T-cell (primary cell): ENCODE measurements at regions not wholly inside any gene's neighbourhood (a gene's known extent, or its start where the extent isn't known, plus 50 kb on each side); places are given as distances from the start of the nearest gene placed in this dataset.

ENCODE experiments used
- ATAC-seq, 4 experiments: fragments of 200-7000 bp in 3 of 4; fragments of 150-1000 bp in 1 of 4; cut with Tn5 transposase; replicated peaks in 1 of 4; 1 replicate in 3 of 4; 2 replicates in 1 of 4; pipeline ENCODE4 v1.10.0; 2021; ENCODE audit warnings: moderate library complexity in 3 of 4, mild to moderate bottlenecking in 2 of 4, moderate number of reproducible peaks in 1 of 4
- CTCF ChIA-PET, 2 donors: fragments of 300-600 bp; sonication (Branson Sonifier 250); formaldehyde crosslinking; loops; one replicate each; lab custom pipeline; 2022; ENCODE audit warnings: antibody characterized with exemption in 2 of 2; lab: Charles Lee
- POLR2A ChIA-PET, 2 donors: fragments of 300-600 bp; sonication (Branson Sonifier 250); formaldehyde crosslinking; loops; one replicate each; lab custom pipeline; 2022; ENCODE audit warnings: antibody characterized with exemption in 2 of 2; lab: Charles Lee
- DNase-seq, 35 experiments: peaks; one replicate each; pipeline versions ENCODE4 v3.0.0 to v3.0.0-alpha.2; 2013 to 2023
- H3K27ac ChIP-seq: one replicate; pipeline ENCODE4 v1.5.1; 2013; ENCODE audit warnings: low read length
- H3K27me3 ChIP-seq, 2 experiments: replicated peaks in 1 of 2; 1 replicate in 1 of 2; 2 replicates in 1 of 2; pipeline versions ENCODE4 v1.6.1 to v1.7.0; 2013; ENCODE audit warnings: low read length in 1 of 2, mixed read lengths in 1 of 2; ENCODE audit not compliant: control insufficient read depth in 2 of 2, insufficient read depth in 2 of 2; ENCODE audit errors: extremely low read depth in 1 of 2
- H3K36me3 ChIP-seq, 2 donors: 1 replicate in 1 of 2; 2 replicates in 1 of 2; pipeline versions ENCODE4 v1.6.1 to v1.7.0; 2013; ENCODE audit warnings: low read length in 1 of 2; ENCODE audit not compliant: control insufficient read depth in 2 of 2, insufficient read depth in 1 of 2; ENCODE audit errors: extremely low read depth in 1 of 2
- H3K4me1 ChIP-seq, 2 experiments: 1 replicate in 1 of 2; 2 replicates in 1 of 2; pipeline versions ENCODE4 v1.6.1 to v1.7.0; 2013; ENCODE audit warnings: low read length in 2 of 2, mixed read lengths in 1 of 2; ENCODE audit not compliant: insufficient read depth in 2 of 2, control insufficient read depth in 1 of 2; ENCODE audit errors: extremely low read depth in 1 of 2
- H3K4me3 ChIP-seq, 2 donors: 1 replicate in 1 of 2; 2 replicates in 1 of 2; pipeline versions ENCODE4 v1.5.1 to v1.7.0; 2013; ENCODE audit warnings: mild to moderate bottlenecking in 2 of 2, low read length in 1 of 2, moderate library complexity in 1 of 2; ENCODE audit not compliant: control insufficient read depth in 1 of 2; ENCODE audit errors: extremely low read depth in 1 of 2
- H3K9me3 ChIP-seq: 2 replicates; pipeline ENCODE4 v1.7.0; 2013
- H3K27ac Mint-ChIP-seq, 2 donors: one replicate each; pipeline ENCODE4 v1.8.0; 2020 to 2021; ENCODE audit warnings: mild to moderate bottlenecking in 2 of 2, mixed read lengths in 2 of 2
- H3K27me3 Mint-ChIP-seq, 2 donors: one replicate each; pipeline ENCODE4 v1.8.0; 2021 to 2022; ENCODE audit warnings: mixed read lengths in 2 of 2
- H3K36me3 Mint-ChIP-seq: one replicate; pipeline ENCODE4 v1.8.0; 2021; ENCODE audit warnings: mixed read lengths
- H3K4me1 Mint-ChIP-seq, 3 donors: one replicate each; pipeline ENCODE4 v1.8.0; 2020 to 2022; ENCODE audit warnings: mixed read lengths in 3 of 3, mild to moderate bottlenecking in 1 of 3
- H3K4me3 Mint-ChIP-seq, 3 donors: one replicate each; pipeline ENCODE4 v1.8.0; 2020 to 2022; ENCODE audit warnings: mild to moderate bottlenecking in 3 of 3, mixed read lengths in 3 of 3, moderate library complexity in 3 of 3
- H3K9me3 Mint-ChIP-seq, 3 donors: one replicate each; pipeline ENCODE4 v1.8.0; 2020 to 2022; ENCODE audit warnings: mixed read lengths in 3 of 3
- WGBS: methylation state at CpG from one replicate; pipeline ENCODE4 v1.1.5; 2013; ENCODE audit warnings: missing lambda C conversion rate; ENCODE audit not compliant: insufficient coverage; 5-methylcytosine and 5-hydroxymethylcytosine counted together

DNA sequence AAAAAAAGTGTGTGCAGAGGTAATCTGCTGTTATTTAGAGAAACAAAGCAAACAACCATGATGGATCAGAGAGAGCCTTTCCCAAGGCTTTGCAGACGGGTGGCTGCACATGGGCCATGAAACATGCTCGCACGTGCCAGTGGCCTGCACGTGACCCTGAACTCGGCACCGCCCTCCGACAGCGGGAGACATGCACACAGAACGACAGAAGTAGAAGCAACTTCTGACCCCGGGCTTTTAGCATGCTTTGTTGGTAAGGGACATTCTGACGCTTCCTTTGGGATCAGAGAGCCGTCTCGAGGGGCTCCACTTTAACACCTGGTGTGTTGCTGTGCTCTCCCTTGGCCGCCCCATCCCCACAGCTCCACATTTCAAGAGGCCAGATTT lies 112.5 kb downstream of the KCNF1 start:
- no peaks in the 10 kb centered on the region for H3K9me3 Mint-ChIP-seq
- ATAC-seq (no peak), DNase-seq (no peak)
- no peaks in the 10 kb centered on the region for H3K36me3 ChIP-seq
- H3K4me1 Mint-ChIP-seq, result no peaks in the 10 kb centered on the region
- no peak overlapping the region for H3K4me3 ChIP-seq
- H3K27me3 ChIP-seq, result peaks cover 0 to 17% of the 10 kb centered on the region in 2 experiments
- H3K4me3 Mint-ChIP-seq, result no peak overlapping the region
- POLR2A ChIA-PET, result no interaction called here
- H3K36me3 Mint-ChIP-seq, result no peaks in the 10 kb centered on the region
- H3K27ac Mint-ChIP-seq, result no peak overlapping the region
- H3K4me1 ChIP-seq, result no peaks in the 10 kb centered on the region
- peaks cover 3 to 10% of the 10 kb centered on the region in 2 donors for H3K27me3 Mint-ChIP-seq
- CTCF ChIA-PET, result no interaction called here
- WGBS, result 70% methylated on average over 8 of the region's 14 CpGs
- H3K27ac ChIP-seq, result no peak overlapping the region
- H3K9me3 ChIP-seq, result no peaks in the 10 kb centered on the region

DNA sequence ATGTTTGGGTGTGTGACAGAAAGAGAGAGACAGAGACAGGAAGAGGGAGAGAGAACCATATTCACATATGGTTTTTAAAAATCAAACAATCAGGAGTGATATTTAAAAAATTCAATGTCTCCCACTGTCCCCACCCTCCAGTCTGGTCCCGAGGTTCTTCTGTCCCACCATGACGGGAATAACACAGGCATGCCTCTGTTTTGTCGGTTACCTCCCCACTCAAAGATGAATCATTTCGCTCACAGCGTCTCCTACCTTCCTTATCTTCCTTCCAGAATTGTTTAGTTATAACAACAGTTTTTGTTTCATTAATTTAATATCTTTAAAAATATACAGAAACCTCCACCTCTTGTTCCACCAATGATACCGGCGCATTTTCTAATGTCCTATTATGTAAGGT lies 113.0 kb downstream of the KCNF1 start:
- peaks cover 3 to 12% of the 10 kb centered on the region in 2 donors for H3K27me3 Mint-ChIP-seq
- no peaks in the 10 kb centered on the region for H3K9me3 ChIP-seq

DNA sequence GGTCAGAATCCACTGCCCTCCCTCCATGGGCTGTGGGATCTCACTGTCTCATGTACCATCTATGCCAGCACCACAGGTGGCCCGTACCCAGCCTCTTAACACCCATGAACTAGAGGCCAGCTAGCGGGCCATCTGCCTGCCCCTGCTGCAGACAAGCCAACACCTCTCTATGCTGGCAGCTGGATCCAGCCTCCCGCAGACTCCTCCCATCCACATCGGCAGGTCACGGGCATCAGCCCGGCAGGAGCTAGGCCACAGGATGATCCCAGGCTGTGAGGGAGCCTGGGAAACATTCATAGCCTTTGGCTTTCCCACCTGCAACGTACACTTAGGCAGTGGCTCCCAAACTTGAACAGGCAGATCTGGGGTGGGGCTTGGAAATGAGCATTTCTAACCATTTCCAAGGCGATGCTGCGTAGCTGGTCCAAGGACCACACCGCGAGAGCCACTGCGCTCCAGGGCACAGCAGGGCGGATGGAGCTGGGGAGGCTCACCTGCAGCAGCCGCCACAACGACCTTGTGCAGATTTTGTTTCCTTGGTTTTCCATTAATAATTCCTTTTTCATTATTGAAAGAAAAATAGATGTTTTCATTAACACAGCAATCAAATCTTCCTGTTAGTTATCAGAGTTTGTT lies 114.7 kb downstream of the KCNF1 start:
- CTCF ChIA-PET, result no interaction called here
- Mint-ChIP-seq H3K36me3 (no peaks in the 10 kb centered on the region), H3K27me3 (peaks cover 3 to 6% of the 10 kb centered on the region in 2 donors), H3K27ac (no peak overlapping the region), H3K4me3 (no peak overlapping the region), H3K4me1 (no peaks in the 10 kb centered on the region), H3K9me3 (no peaks in the 10 kb centered on the region)
- no peak for DNase-seq
- no peaks in the 10 kb centered on the region for H3K9me3 ChIP-seq
- H3K27ac ChIP-seq, result no peak overlapping the region
- WGBS, result 90% methylated on average over 9 of the region's 15 CpGs
- H3K4me3 ChIP-seq, result no peak overlapping the region
- POLR2A ChIA-PET, result no interaction called here
- no peaks in the 10 kb centered on the region for H3K36me3 ChIP-seq
- peaks cover 0 to 10% of the 10 kb centered on the region in 2 experiments for H3K27me3 ChIP-seq
- no peak for ATAC-seq
- H3K4me1 ChIP-seq, result no peaks in the 10 kb centered on the region

More for the DNA sequence above, 113.0 kb downstream of the KCNF1 start:
- no peak overlapping the region for H3K4me3 Mint-ChIP-seq
- H3K27ac Mint-ChIP-seq, result no peak overlapping the region
- DNase-seq (no peak), ATAC-seq (no peak)
- no peaks in the 10 kb centered on the region for H3K9me3 Mint-ChIP-seq
- H3K36me3 Mint-ChIP-seq, result no peaks in the 10 kb centered on the region
- H3K4me3 ChIP-seq, result no peak overlapping the region
- WGBS, result no CpG with 5 or more reads among the region's 7 CpGs
- H3K27ac ChIP-seq, result no peak overlapping the region
- no peaks in the 10 kb centered on the region for H3K4me1 ChIP-seq
- H3K4me1 Mint-ChIP-seq, result no peaks in the 10 kb centered on the region
- H3K36me3 ChIP-seq, result no peaks in the 10 kb centered on the region
- peaks cover 0 to 15% of the 10 kb centered on the region in 2 experiments for H3K27me3 ChIP-seq
- ChIA-PET POLR2A (no interaction called here), CTCF (no interaction called here)

DNA sequence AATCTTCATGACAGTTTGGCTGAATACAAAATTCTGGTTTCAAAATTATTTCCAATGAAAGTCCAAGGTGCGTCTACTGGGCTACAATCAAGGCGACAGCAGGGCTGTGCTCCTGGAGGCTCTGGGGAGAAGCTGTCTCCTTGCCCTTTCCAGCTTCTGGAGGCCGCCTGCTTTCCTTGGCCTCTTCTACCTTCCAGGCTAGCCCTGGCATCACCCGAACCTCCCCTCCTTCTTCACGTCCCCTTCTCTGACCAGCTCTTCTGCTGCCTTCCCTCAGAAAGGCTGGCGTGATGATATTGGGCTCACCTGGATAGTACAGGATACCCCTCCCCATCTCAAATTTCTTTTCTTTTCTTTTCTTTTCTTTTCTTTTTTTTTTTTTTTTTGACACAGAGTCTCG lies 115.5 kb downstream of the KCNF1 start:
- no peaks in the 10 kb centered on the region for H3K9me3 Mint-ChIP-seq
- H3K36me3 Mint-ChIP-seq, result no peaks in the 10 kb centered on the region
- no peak overlapping the region for H3K27ac ChIP-seq
- peaks cover 3% of the 10 kb centered on the region in 2 donors for H3K27me3 Mint-ChIP-seq
- H3K9me3 ChIP-seq, result no peaks in the 10 kb centered on the region
- H3K36me3 ChIP-seq, result no peaks in the 10 kb centered on the region
- H3K4me3 ChIP-seq, result no peak overlapping the region
- POLR2A ChIA-PET, result no interaction called here
- peaks cover 2 to 10% of the 10 kb centered on the region in 2 experiments for H3K27me3 ChIP-seq
- DNase-seq (no peak), ATAC-seq (no peak)
- 87% methylated on average over 4 of the region's 7 CpGs for WGBS
- H3K4me1 ChIP-seq, result no peaks in the 10 kb centered on the region
- no peak overlapping the region for H3K27ac Mint-ChIP-seq
- H3K4me1 Mint-ChIP-seq, result no peaks in the 10 kb centered on the region
- CTCF ChIA-PET, result no interaction called here
- no peak overlapping the region for H3K4me3 Mint-ChIP-seq

DNA sequence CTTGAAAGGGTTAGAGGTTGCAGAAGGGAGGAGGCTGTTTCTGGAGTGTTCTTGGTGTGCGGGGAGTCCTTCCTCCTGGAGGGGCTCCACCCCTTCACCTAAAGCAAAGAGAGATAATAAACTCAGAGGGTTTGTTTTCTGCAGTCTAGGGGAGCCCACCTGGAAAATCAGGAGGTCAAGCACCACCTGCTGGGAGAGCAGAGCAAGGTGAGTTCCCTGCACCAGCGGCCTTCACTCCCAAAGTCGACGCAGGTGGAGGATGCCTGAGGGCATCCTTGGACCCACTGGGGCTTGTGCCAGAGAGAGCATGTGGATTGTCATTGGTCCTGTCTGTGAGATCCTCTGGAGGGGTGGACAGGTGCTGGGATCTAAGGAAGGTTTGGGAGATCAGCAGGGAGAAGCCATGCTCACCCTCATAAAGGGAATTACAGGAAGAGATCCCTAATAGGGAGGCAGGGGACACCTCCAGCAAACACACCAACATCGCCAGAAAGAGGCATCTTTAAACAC lies 116.7 kb downstream of the KCNF1 start:
- Histone ChIP-seq H3K36me3 (no peaks in the 10 kb centered on the region), H3K9me3 (no peaks in the 10 kb centered on the region), H3K4me1 (no peaks in the 10 kb centered on the region), H3K4me3 (no peak overlapping the region), H3K27me3 (peaks cover 2 to 10% of the 10 kb centered on the region in 2 experiments), H3K27ac (no peak overlapping the region)
- no peak overlapping the region for H3K27ac Mint-ChIP-seq
- no peaks in the 10 kb centered on the region for H3K4me1 Mint-ChIP-seq
- WGBS, result 82% methylated on average over 3 of the region's 5 CpGs
- no peak for DNase-seq
- H3K36me3 Mint-ChIP-seq, result no peaks in the 10 kb centered on the region
- H3K9me3 Mint-ChIP-seq, result peaks cover 4 to 8% (median 8%) of the 10 kb centered on the region in 3 donors
- peaks cover 3% of the 10 kb centered on the region in 2 donors for H3K27me3 Mint-ChIP-seq
- ChIA-PET CTCF (interaction anchor here in 1 of 2 donors (0.6 kb wide), 1 partner anchor 1627 kb away, joined by 3 read pairs; no protein-coding TSS in a partner anchor), POLR2A (no interaction called here)
- ATAC-seq, result no peak
- H3K4me3 Mint-ChIP-seq, result no peak overlapping the region

DNA sequence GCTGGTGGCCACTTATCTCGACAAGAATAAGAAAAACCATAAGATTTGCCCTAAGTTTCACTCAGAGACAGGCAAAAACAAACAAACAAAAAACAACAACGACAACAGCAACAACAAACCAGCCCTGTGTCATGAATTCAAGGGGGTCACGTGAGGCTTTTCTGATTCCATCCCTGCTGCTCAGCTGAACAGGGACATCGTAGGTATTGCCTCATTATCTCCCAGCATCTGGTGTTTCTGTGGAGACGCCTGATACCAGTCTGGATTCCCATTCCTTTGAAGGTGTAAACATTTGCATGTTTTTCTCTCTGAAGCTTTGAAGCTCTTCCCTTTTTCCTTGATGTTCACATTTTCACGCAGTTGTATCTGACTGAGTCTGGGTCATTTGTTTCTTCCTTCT lies 117.4 kb downstream of the KCNF1 start:
- WGBS, result 64% methylated on average over 5 of the region's 6 CpGs
- no peaks in the 10 kb centered on the region for H3K4me1 Mint-ChIP-seq

More for the DNA sequence above, 117.4 kb downstream of the KCNF1 start:
- ATAC-seq, result no peak
- no peak overlapping the region for H3K27ac Mint-ChIP-seq
- peaks cover 2 to 3% of the 10 kb centered on the region in 2 donors for H3K27me3 Mint-ChIP-seq
- ChIA-PET CTCF (interaction anchor here in 1 of 2 donors (0.6 kb wide), 1 partner anchor 1628 kb away, joined by 3 read pairs; no protein-coding TSS in a partner anchor), POLR2A (no interaction called here)
- Histone ChIP-seq H3K4me3 (no peak overlapping the region), H3K4me1 (no peaks in the 10 kb centered on the region), H3K36me3 (no peaks in the 10 kb centered on the region), H3K27ac (no peak overlapping the region), H3K27me3 (peaks cover 2 to 10% of the 10 kb centered on the region in 2 experiments), H3K9me3 (no peaks in the 10 kb centered on the region)
- no peaks in the 10 kb centered on the region for H3K36me3 Mint-ChIP-seq
- H3K4me3 Mint-ChIP-seq, result no peak overlapping the region
- no peak for DNase-seq
- peaks cover 4 to 12% (median 8%) of the 10 kb centered on the region in 3 donors for H3K9me3 Mint-ChIP-seq
